Parathyroid adenoma (tissue), 2 donors: ENCODE measurements at regions not wholly inside any gene's neighbourhood (a gene's known extent, or its start where the extent isn't known, plus 50 kb on each side); places are given as distances from the start of the nearest gene placed in this dataset.

Experiments
- H2AFZ ChIP-seq: fragments of 300-600 bp; sonication (generic); one replicate; pipeline ENCODE4 v1.7.0; 2017; ENCODE audit warnings: antibody characterized with exemption, mild to moderate bottlenecking
- H3K27ac ChIP-seq: fragments of 300-600 bp; sonication (generic); one replicate; pipeline ENCODE4 v1.7.0; 2017
- H3K27me3 ChIP-seq: fragments of 300-600 bp; sonication (generic); one replicate; pipeline ENCODE4 v1.7.0; 2017; ENCODE audit warnings: low read length; ENCODE audit not compliant: control insufficient read depth, insufficient read depth
- H3K36me3 ChIP-seq: fragments of 300-600 bp; sonication (generic); one replicate; pipeline ENCODE4 v1.7.0; 2017; ENCODE audit warnings: low read length; ENCODE audit not compliant: control insufficient read depth, insufficient read depth
- H3K4me1 ChIP-seq: fragments of 300-600 bp; sonication (generic); one replicate; pipeline ENCODE4 v1.7.0; 2017; ENCODE audit warnings: control low read depth
- H3K4me2 ChIP-seq: fragments of 300-600 bp; sonication (generic); one replicate; pipeline ENCODE4 v1.7.0; 2017; ENCODE audit warnings: low read length
- H3K4me3 ChIP-seq: fragments of 300-600 bp; sonication (generic); one replicate; pipeline ENCODE4 v1.7.0; 2017; ENCODE audit warnings: low read depth, low read length
- H3K79me2 ChIP-seq: fragments of 300-600 bp; sonication (generic); one replicate; pipeline ENCODE4 v1.7.0; 2017; ENCODE audit warnings: control low read depth
- H3K9ac ChIP-seq: fragments of 300-600 bp; sonication (generic); one replicate; pipeline ENCODE4 v1.7.0; 2017; ENCODE audit warnings: mild to moderate bottlenecking
- H3K9me3 ChIP-seq: fragments of 300-600 bp; sonication (generic); one replicate; pipeline ENCODE4 v1.7.0; 2017; ENCODE audit warnings: low read length; ENCODE audit not compliant: control insufficient read depth
- TF ChIP-seq, protein P1 (sequence below): fragments of 300-600 bp; sonication (generic); IDR thresholded peaks from one replicate; pipeline ENCODE4 v1.7.0; 2017; ENCODE audit warnings: antibody characterized with exemption, mild to moderate bottlenecking
- donor health status: primary hyperparathyroidism.

GRCh38 chr5:67437905-67438845 is 241.6 kb upstream of the CD180 start:
- H3K4me2 ChIP-seq = no peak overlapping the region
- no peaks in the 10 kb centered on the region for H3K27me3 ChIP-seq
- TF ChIP-seq, protein P1, sequence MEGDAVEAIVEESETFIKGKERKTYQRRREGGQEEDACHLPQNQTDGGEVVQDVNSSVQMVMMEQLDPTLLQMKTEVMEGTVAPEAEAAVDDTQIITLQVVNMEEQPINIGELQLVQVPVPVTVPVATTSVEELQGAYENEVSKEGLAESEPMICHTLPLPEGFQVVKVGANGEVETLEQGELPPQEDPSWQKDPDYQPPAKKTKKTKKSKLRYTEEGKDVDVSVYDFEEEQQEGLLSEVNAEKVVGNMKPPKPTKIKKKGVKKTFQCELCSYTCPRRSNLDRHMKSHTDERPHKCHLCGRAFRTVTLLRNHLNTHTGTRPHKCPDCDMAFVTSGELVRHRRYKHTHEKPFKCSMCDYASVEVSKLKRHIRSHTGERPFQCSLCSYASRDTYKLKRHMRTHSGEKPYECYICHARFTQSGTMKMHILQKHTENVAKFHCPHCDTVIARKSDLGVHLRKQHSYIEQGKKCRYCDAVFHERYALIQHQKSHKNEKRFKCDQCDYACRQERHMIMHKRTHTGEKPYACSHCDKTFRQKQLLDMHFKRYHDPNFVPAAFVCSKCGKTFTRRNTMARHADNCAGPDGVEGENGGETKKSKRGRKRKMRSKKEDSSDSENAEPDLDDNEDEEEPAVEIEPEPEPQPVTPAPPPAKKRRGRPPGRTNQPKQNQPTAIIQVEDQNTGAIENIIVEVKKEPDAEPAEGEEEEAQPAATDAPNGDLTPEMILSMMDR = no peak
- no peaks in the 10 kb centered on the region for H3K79me2 ChIP-seq
- no peak overlapping the region for H3K27ac ChIP-seq
- H2AFZ ChIP-seq = no peak overlapping the region
- H3K36me3 ChIP-seq = no peaks in the 10 kb centered on the region
- no peaks in the 10 kb centered on the region for H3K9me3 ChIP-seq
- H3K9ac ChIP-seq = no peak overlapping the region
- H3K4me3 ChIP-seq = no peak overlapping the region
- no peaks in the 10 kb centered on the region for H3K4me1 ChIP-seq

DNA sequence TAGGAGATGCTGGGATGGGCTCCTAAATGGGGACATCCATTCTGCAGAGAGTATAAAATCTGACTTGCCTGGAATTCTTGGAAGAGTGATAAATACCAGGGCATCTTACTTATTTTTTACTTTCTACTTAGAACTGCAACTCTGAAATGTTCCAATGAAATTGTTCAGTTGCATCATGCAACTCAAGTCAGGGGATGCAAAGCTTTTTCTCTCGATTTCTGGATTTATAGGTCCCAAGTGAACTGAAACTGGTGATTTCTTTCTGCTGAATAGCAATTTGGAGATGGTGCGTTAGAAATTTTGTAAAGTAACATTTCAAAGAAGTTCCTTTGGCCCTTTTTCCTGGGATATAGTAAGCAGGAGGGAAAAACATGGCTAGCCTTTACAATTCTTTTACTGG is 238.4 kb upstream of the CD180 start:
- Histone ChIP-seq H3K27ac (no peak overlapping the region), H3K4me2 (no peak overlapping the region), H3K4me3 (no peak overlapping the region), H3K9ac (no peak overlapping the region), H3K4me1 (no peaks in the 10 kb centered on the region), H3K79me2 (no peaks in the 10 kb centered on the region), H3K27me3 (no peaks in the 10 kb centered on the region), H2AFZ (no peak overlapping the region), H3K36me3 (no peaks in the 10 kb centered on the region), H3K9me3 (no peaks in the 10 kb centered on the region)
- TF ChIP-seq, protein P1 = no peak

DNA sequence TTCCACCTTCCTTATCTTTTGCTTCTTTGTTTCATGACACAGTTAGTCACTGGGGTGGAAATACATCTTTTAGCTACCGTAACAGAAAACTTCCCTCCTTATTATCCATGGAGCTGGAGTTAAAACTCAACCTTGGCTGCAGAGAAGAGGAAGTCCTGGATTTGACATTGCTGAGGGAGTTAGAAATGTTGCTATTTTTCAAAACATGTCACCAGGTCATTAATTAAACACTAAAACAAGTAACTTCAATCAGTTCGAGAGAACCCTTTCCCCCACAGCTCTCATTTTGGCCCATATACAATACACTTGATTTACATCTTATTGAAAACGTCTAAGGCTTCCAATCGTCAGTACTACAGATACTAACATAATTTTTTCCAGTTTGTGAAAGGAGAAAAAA is 237.9 kb upstream of the CD180 start:
- no peak overlapping the region for H3K27ac ChIP-seq
- H3K4me3 ChIP-seq = no peak overlapping the region
- no peaks in the 10 kb centered on the region for H3K27me3 ChIP-seq
- no peaks in the 10 kb centered on the region for H3K9me3 ChIP-seq
- TF ChIP-seq, protein P1 = no peak
- H3K9ac ChIP-seq = no peak overlapping the region
- H3K36me3 ChIP-seq = no peaks in the 10 kb centered on the region
- H3K79me2 ChIP-seq = no peaks in the 10 kb centered on the region
- H3K4me1 ChIP-seq = no peaks in the 10 kb centered on the region
- H2AFZ ChIP-seq = peak overlapping the region; percentile 20
- no peak overlapping the region for H3K4me2 ChIP-seq

DNA sequence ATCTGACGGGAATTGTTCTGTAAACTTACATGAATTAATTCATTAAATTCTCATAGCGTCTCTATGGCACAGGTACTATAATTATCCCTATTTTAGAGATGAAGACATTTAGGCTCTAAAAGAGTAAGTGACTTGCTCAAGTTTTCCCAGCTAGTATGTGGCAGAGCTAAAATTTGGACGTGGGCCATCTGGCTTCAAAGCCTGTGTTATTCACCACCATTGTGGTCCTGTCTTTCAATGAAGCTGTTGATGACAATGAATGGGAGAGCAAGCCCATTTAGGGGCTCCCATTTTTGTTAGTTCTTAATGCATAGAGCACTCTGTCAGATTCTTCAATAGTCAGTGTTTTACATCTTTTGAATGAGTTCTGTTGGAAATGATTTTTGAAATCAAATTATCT is 236.0 kb upstream of the CD180 start:
- Histone ChIP-seq H3K79me2 (no peaks in the 10 kb centered on the region), H3K4me2 (no peak overlapping the region), H3K4me3 (no peak overlapping the region), H3K4me1 (no peaks in the 10 kb centered on the region), H3K36me3 (no peaks in the 10 kb centered on the region), H3K27me3 (no peaks in the 10 kb centered on the region), H3K27ac (no peak overlapping the region), H3K9me3 (no peaks in the 10 kb centered on the region), H2AFZ (no peak overlapping the region), H3K9ac (no peak overlapping the region)
- TF ChIP-seq, protein P1 = no peak

- Histone ChIP-seq H3K9me3 (no peaks in the 10 kb centered on the region), H3K27ac (no peak overlapping the region), H3K4me3 (no peak overlapping the region), H3K79me2 (no peaks in the 10 kb centered on the region), H3K4me1 (no peaks in the 10 kb centered on the region), H3K36me3 (no peaks in the 10 kb centered on the region), H3K4me2 (no peak overlapping the region), H3K27me3 (no peaks in the 10 kb centered on the region), H2AFZ (no peak overlapping the region), H3K9ac (no peak overlapping the region)
- TF ChIP-seq, protein P1 = no peak
These were observed 234.6 kb upstream of the CD180 start for GRCh38 chr5:67431191-67431590.
